HepG2 (cell line): ENCODE measurements at regions not wholly inside any gene's neighbourhood (a gene's known extent, or its start where the extent isn't known, plus 50 kb on each side); places are given as distances from the start of the nearest gene placed in this dataset.

Experiments
- ATAC-seq: fragments of 200-7000 bp; cut with Tn5 transposase; 3 replicates; pipeline ENCODE4 v1.9.1; 2020; ENCODE audit warnings: mild to moderate bottlenecking, moderate library complexity
- BruUV-seq: library from RNA; stranded (reverse); fragments of 400-500 nt; replicated peaks from 2 replicates; lab custom pipeline; 2021; lab: Mats Ljungman, UMichigan
- CTCF ChIA-PET: fragments of 300-600 bp; formaldehyde crosslinking; extraction: SDS; loops from one replicate; lab custom pipeline; 2021; ENCODE audit warnings: low total read pairs, inconsistent platforms, low intra/inter-chr PET ratio; lab: Yijun Ruan, JAX
- POLR2A ChIA-PET: fragments of 350-600 bp; sonication (Branson Sonifier 250); formaldehyde crosslinking; loops from one replicate; lab custom pipeline; 2020; ENCODE audit warnings: antibody characterized with exemption, inconsistent platforms; lab: Yijun Ruan, JAX
- DNase-seq: peaks from one replicate; pipeline ENCODE4 v3.0.0-alpha.2; 2015; ENCODE audit warnings: low spot score
- FAIRE-seq: peaks from 3 replicates; lab custom pipeline; 2011; peaks lifted over from hg19 to GRCh38; lab: Jason Lieb, UNC
- H2AFZ ChIP-seq: one replicate; pipeline ENCODE4 v1.6.1; 2011; ENCODE audit warnings: low read length, inconsistent platforms
- H3K27ac ChIP-seq: fragments of 300-600 bp; 3 replicates; pipeline ENCODE4 v1.8.0; 2011; ENCODE audit warnings: mixed run types, mild to moderate bottlenecking, mixed read lengths, low read length, inconsistent platforms; ENCODE audit not compliant: insufficient read depth; ENCODE audit errors: extremely low read length
- H3K27me3 ChIP-seq, 2 experiments: fragments of 200-600 bp in 1 of 2; 2 replicates in 1 of 2; 3 replicates in 1 of 2; pipeline versions ENCODE4 v1.6.0 to v1.8.0; 2011; ENCODE audit warnings: low read length in 2 of 2, mild to moderate bottlenecking in 2 of 2, moderate library complexity in 2 of 2, inconsistent platforms in 1 of 2; ENCODE audit not compliant: insufficient read depth in 2 of 2, control insufficient read depth in 1 of 2
- H3K36me3 ChIP-seq, 2 experiments: fragments of 200-600 bp in 1 of 2; replicated peaks in 1 of 2; 2 replicates in 1 of 2; 3 replicates in 1 of 2; pipeline versions ENCODE4 v1.5.1 to v1.8.0; 2011; ENCODE audit warnings: low read length in 2 of 2, inconsistent platforms in 1 of 2; ENCODE audit not compliant: insufficient read depth in 2 of 2, control insufficient read depth in 1 of 2
- H3K4me1 ChIP-seq: 2 replicates; pipeline ENCODE4 v1.5.1; 2012; ENCODE audit warnings: low read length, inconsistent platforms; ENCODE audit not compliant: insufficient read depth
- H3K4me2 ChIP-seq: 2 replicates; pipeline ENCODE4 v1.6.0; 2011; ENCODE audit warnings: low read depth, low read length, inconsistent platforms
- H3K4me3 ChIP-seq, 3 experiments: fragments of 200-600 bp in 1 of 3; sonication (generic), shearing (Covaris generic) in 1 of 3; replicated peaks in 1 of 3; 2 replicates each; pipeline ENCODE4 v1.5.1; 2011 to 2016; ENCODE audit warnings: low read length in 3 of 3, inconsistent platforms in 2 of 3, low read depth in 2 of 3, mild to moderate bottlenecking in 2 of 3, control low read depth in 1 of 3, mixed read lengths in 1 of 3; ENCODE audit not compliant: insufficient read depth in 1 of 3
- H3K79me2 ChIP-seq: one replicate; pipeline ENCODE4 v1.6.1; 2011; ENCODE audit warnings: low read length, inconsistent platforms; ENCODE audit not compliant: insufficient read depth
- H3K9ac ChIP-seq: 2 replicates; pipeline ENCODE4 v1.6.0; 2011; ENCODE audit warnings: mild to moderate bottlenecking, low read depth, low read length, inconsistent platforms; ENCODE audit not compliant: insufficient read depth
- H3K9me3 ChIP-seq: 2 replicates; pipeline ENCODE4 v1.5.1; 2012; ENCODE audit warnings: mild to moderate bottlenecking, low read length
- H4K20me1 ChIP-seq: 2 replicates; pipeline ENCODE4 v1.6.0; 2011; ENCODE audit warnings: inconsistent platforms, mild to moderate bottlenecking, low read length, moderate library complexity; ENCODE audit not compliant: insufficient read depth
- KDM5A ChIP-seq: fragments of 200-600 bp; sonication (generic); IDR thresholded peaks from 2 replicates; pipeline ENCODE4 v1.7.0; 2018; ENCODE audit warnings: antibody characterized with exemption, mild to moderate bottlenecking, low read length, borderline replicate concordance
- REL ChIP-seq: sonication (generic); formaldehyde crosslinking; conservative IDR thresholded peaks from 2 replicates; pipeline ENCODE4 v1.8.0; 2022; ENCODE audit warnings: mild to moderate bottlenecking, missing genetic modification reagents, moderate library complexity
- RELA ChIP-seq: sonication (generic); formaldehyde crosslinking; IDR thresholded peaks from 2 replicates; pipeline ENCODE4 v1.4.0; 2020; ENCODE audit warnings: missing genetic modification reagents
- SKI ChIP-seq: fragments of 450-650 bp; IDR thresholded peaks from one replicate; pipeline ENCODE4 v1.6.1; 2018; ENCODE audit warnings: mild to moderate bottlenecking; ENCODE audit not compliant: partially characterized antibody
- TBL1XR1 ChIP-seq: fragments of 150-350 bp; IDR thresholded peaks from 2 replicates; pipeline ENCODE4 v1.6.1; 2014; ENCODE audit warnings: borderline replicate concordance, low read length; ENCODE audit not compliant: partially characterized antibody
- TEAD2 ChIP-seq: sonication (generic); formaldehyde crosslinking; IDR thresholded peaks from 2 replicates; pipeline ENCODE4 v1.9.0; 2021; ENCODE audit warnings: missing genetic modification reagents
- ZFP91 ChIP-seq: sonication (generic); formaldehyde crosslinking; IDR thresholded peaks from 2 replicates; pipeline ENCODE4 v1.9.0; 2022; ENCODE audit warnings: missing genetic modification reagents, mild to moderate bottlenecking, borderline replicate concordance
- ZKSCAN8 ChIP-seq: IDR thresholded peaks from 2 replicates; pipeline ENCODE4 v1.6.1; 2016; ENCODE audit warnings: borderline replicate concordance, missing genetic modification reagents, missing compliant biosample characterization
- ZNF317 ChIP-seq: sonication (generic); formaldehyde crosslinking; IDR thresholded peaks from 2 replicates; pipeline ENCODE4 v1.5.0; 2020; ENCODE audit warnings: mild to moderate bottlenecking, missing genetic modification reagents
- ZNF614 ChIP-seq: IDR thresholded peaks from 2 replicates; pipeline ENCODE4 v1.6.1; 2018; ENCODE audit warnings: missing biosample characterization, missing genetic modification reagents, inconsistent platforms, borderline replicate concordance
- ZNF709 ChIP-seq: sonication (generic); formaldehyde crosslinking; IDR thresholded peaks from 2 replicates; pipeline ENCODE4 v1.5.0; 2020; ENCODE audit warnings: mild to moderate bottlenecking, missing genetic modification reagents
- WGBS: methylation state at CpG from one replicate; pipeline ENCODE4 v1.1.6; 2017; ENCODE audit warnings: low lambda C conversion rate; 5-methylcytosine and 5-hydroxymethylcytosine counted together
- in situ Hi-C: cut with HindIII; loops from 2 replicates; pipeline ENCODE4 v1.10.0; 2017; ENCODE audit warnings: low pct_unique_long_range_greater_than_20kb; ENCODE audit not compliant: extremely low pct_ligation_motif_present
- intact Hi-C: fragments of 100-400 bp; cut with micrococcal nuclease; formaldehyde crosslinking; loops from one replicate; pipeline ENCODE4 v1.10.0; 2022; ENCODE audit not compliant: unreplicated experiment

GRCh38 chr11:72512956-72513355 lies 78.6 kb upstream of the CLPB start:
- TF ChIP-seq REL (CRISPR knock-in tag) (no peak), ZKSCAN8 (CRISPR knock-in tag) (no peak), TBL1XR1 (no peak), RELA (CRISPR knock-in tag) (no peak)
- Histone ChIP-seq H3K79me2 (no peaks in the 10 kb centered on the region), H3K4me1 (no peaks in the 10 kb centered on the region), H3K9me3 (peaks cover 18% of the 10 kb centered on the region), H3K4me2 (no peak overlapping the region), H4K20me1 (no peaks in the 10 kb centered on the region), H3K27ac (no peak overlapping the region), H3K36me3 (no peaks in the 10 kb centered on the region), H2AFZ (no peak overlapping the region), H3K4me3 (no peak overlapping the region), H3K9ac (no peak overlapping the region), H3K27me3 (no peaks in the 10 kb centered on the region)
- POLR2A ChIA-PET, result no interaction called here
- BruUV-seq, result no TSS peak
- FAIRE-seq (no peak), DNase-seq (no peak), ATAC-seq (no peak)
- CTCF ChIA-PET, result no interaction called here
- intact Hi-C loops, result no loop called here
- WGBS, result 2% methylated on average over 3 of the region's 3 CpGs
- in situ Hi-C loops, result no loop called here

DNA sequence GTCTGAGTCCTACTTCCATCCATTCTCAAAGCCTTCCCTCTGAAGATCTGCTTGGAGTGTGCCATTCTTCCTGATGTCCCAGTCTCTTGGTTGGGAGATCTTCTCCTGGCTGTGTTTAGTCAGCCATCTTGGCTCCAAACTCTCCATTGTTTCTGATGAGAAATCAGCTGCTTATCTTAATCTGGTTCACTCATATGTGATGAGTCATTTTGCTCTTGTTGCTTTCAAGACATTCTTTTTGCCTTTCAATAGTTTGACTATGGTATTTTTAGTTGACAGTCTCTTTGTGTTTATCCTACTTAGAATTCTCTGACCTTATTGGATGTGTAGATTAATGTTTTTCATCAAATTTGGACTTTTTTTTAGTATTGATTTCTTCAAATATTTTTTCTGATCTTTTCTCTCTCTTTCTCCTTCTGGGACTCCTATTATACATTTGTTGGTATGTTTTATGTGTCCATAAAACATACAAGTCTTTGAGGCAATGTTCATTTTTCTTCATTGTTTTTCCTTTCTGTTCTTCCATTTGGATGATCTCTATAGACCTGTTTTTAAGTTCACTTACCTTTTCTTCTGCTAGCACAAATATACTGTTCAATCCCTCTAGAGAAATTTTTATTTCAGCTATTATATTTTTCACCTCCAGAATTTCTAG lies 77.2 kb upstream of the CLPB start:
- intact Hi-C loops, result no loop called here
- POLR2A ChIA-PET, result no interaction called here
- no TSS peak for BruUV-seq

More for the DNA sequence above, 77.2 kb upstream of the CLPB start:
- Histone ChIP-seq H2AFZ (no peak overlapping the region), H3K27me3 (no peaks in the 10 kb centered on the region), H3K4me2 (no peak overlapping the region), H3K4me3 (no peak overlapping the region), H4K20me1 (no peaks in the 10 kb centered on the region), H3K9me3 (peaks cover 18% of the 10 kb centered on the region), H3K4me1 (no peaks in the 10 kb centered on the region), H3K36me3 (no peaks in the 10 kb centered on the region), H3K27ac (no peak overlapping the region), H3K79me2 (no peaks in the 10 kb centered on the region)
- DNase-seq (no peak), FAIRE-seq (no peak)
- CTCF ChIA-PET, result no interaction called here
- in situ Hi-C loops, result no loop called here
- TF ChIP-seq TEAD2 (CRISPR knock-in tag) (no peak), ZNF709 (no peak), ZFP91 (CRISPR knock-in tag) (no peak), KDM5A (no peak), SKI (no peak), ZNF614 (CRISPR knock-in tag) (no peak), ZNF317 (CRISPR knock-in tag) (peak; percentile 29; the same call in 1 of the 2 replicates)
- TF ChIP-seq, all 625 proteins: peak for 1
- no peak for ATAC-seq
- no peak overlapping the region for H3K9ac ChIP-seq
